ENCODE measurements at regions not wholly inside any gene's neighbourhood (a gene's known extent, or its start where the extent isn't known, plus 50 kb on each side); places are given as distances from the start of the nearest gene placed in this dataset.

- H3K36me3 ChIP-seq, result no peaks in the 10 kb centered on the region
- no peak for DNase-seq
- TF ChIP-seq POLR2A (IDR thresholded peaks at IDR 0.05), result no peak
- TF ChIP-seq, protein P1, sequence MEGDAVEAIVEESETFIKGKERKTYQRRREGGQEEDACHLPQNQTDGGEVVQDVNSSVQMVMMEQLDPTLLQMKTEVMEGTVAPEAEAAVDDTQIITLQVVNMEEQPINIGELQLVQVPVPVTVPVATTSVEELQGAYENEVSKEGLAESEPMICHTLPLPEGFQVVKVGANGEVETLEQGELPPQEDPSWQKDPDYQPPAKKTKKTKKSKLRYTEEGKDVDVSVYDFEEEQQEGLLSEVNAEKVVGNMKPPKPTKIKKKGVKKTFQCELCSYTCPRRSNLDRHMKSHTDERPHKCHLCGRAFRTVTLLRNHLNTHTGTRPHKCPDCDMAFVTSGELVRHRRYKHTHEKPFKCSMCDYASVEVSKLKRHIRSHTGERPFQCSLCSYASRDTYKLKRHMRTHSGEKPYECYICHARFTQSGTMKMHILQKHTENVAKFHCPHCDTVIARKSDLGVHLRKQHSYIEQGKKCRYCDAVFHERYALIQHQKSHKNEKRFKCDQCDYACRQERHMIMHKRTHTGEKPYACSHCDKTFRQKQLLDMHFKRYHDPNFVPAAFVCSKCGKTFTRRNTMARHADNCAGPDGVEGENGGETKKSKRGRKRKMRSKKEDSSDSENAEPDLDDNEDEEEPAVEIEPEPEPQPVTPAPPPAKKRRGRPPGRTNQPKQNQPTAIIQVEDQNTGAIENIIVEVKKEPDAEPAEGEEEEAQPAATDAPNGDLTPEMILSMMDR (IDR thresholded peaks at IDR 0.05), result no peak
Observed at GRCh38 chr18:40769786-40770185, 1185.2 kb upstream of the PIK3C3 start.

GRCh38 chr18:40760251-40760650, 1194.8 kb upstream of the PIK3C3 start:
- Histone ChIP-seq H3K27ac (no peak overlapping the region), H3K4me3 (no peak overlapping the region), H3K4me1 (no peaks in the 10 kb centered on the region), H3K36me3 (no peaks in the 10 kb centered on the region), H3K9me3 (no peaks in the 10 kb centered on the region), H3K27me3 (no peaks in the 10 kb centered on the region)
- no peak for DNase-seq
- TF ChIP-seq, protein P1 (IDR thresholded peaks at IDR 0.05), result no peak
- no peak for TF ChIP-seq POLR2A (IDR thresholded peaks at IDR 0.05)

More at GRCh38 chr18:40769786-40770185, 1185.2 kb upstream of the PIK3C3 start:
- no peak overlapping the region for H3K27ac ChIP-seq
- H3K9me3 ChIP-seq, result no peaks in the 10 kb centered on the region
- H3K4me1 ChIP-seq, result no peaks in the 10 kb centered on the region
- no peaks in the 10 kb centered on the region for H3K27me3 ChIP-seq
- no peak overlapping the region for H3K4me3 ChIP-seq

- Histone ChIP-seq H3K27me3 (no peaks in the 10 kb centered on the region), H3K4me1 (no peaks in the 10 kb centered on the region), H3K4me3 (no peak overlapping the region), H3K36me3 (no peaks in the 10 kb centered on the region), H3K27ac (no peak overlapping the region), H3K9me3 (no peaks in the 10 kb centered on the region)
- no peak for DNase-seq
- TF ChIP-seq, protein P1 (IDR thresholded peaks at IDR 0.05), result no peak
- no peak for TF ChIP-seq POLR2A (IDR thresholded peaks at IDR 0.05)
Observed at GRCh38 chr18:40754477-40754876, 1200.6 kb upstream of the PIK3C3 start.

- Histone ChIP-seq H3K4me3 (no peak overlapping the region), H3K36me3 (no peaks in the 10 kb centered on the region), H3K27me3 (no peaks in the 10 kb centered on the region), H3K4me1 (no peaks in the 10 kb centered on the region), H3K27ac (no peak overlapping the region), H3K9me3 (no peaks in the 10 kb centered on the region)
- no peak for TF ChIP-seq POLR2A (IDR thresholded peaks at IDR 0.05)
- TF ChIP-seq, protein P1 (IDR thresholded peaks at IDR 0.05), result no peak
- DNase-seq, result no peak
Observed at GRCh38 chr18:40752316-40752715, 1202.7 kb upstream of the PIK3C3 start.

DNA sequence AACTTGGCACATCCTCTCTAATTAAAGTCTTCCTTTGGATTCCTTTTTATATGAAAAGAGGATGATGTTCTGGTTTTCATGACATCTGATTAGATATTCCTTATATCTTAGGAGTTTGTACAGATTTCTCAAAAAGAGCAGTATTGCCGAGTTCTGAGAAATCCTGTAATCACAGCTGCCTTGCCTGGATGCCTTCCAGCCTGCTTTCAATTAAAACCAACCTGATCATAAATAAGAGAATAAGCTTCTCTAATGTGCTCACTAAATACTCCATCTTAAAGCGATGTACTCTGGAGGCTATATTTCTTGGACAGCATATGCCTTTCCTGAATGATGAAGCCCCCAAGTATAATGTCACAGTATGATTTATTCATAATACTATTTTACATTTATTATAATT, 1203.8 kb upstream of the PIK3C3 start:
- no peak for TF ChIP-seq POLR2A (IDR thresholded peaks at IDR 0.05)
- TF ChIP-seq, protein P1 (IDR thresholded peaks at IDR 0.05), result no peak
- DNase-seq, result no peak
- H3K27me3 ChIP-seq, result no peaks in the 10 kb centered on the region

GRCh38 chr18:40739029-40739428, 1216.0 kb upstream of the PIK3C3 start:
- no peak for DNase-seq
- no peaks in the 10 kb centered on the region for H3K4me1 ChIP-seq
- H3K27me3 ChIP-seq, result no peaks in the 10 kb centered on the region
- H3K36me3 ChIP-seq, result no peaks in the 10 kb centered on the region
- H3K9me3 ChIP-seq, result no peaks in the 10 kb centered on the region
- TF ChIP-seq, protein P1 (IDR thresholded peaks at IDR 0.05), result no peak
- TF ChIP-seq POLR2A (IDR thresholded peaks at IDR 0.05), result no peak
- H3K27ac ChIP-seq, result no peak overlapping the region
- H3K4me3 ChIP-seq, result no peak overlapping the region

More for the DNA sequence above, 1203.8 kb upstream of the PIK3C3 start:
- Histone ChIP-seq H3K36me3 (no peaks in the 10 kb centered on the region), H3K9me3 (no peaks in the 10 kb centered on the region), H3K27ac (no peak overlapping the region), H3K4me1 (no peaks in the 10 kb centered on the region), H3K4me3 (no peak overlapping the region)

Data from Peyer's patch (tissue), 4 donors.